ENCODE measurements at regions not wholly inside any gene's neighbourhood (a gene's known extent, or its start where the extent isn't known, plus 50 kb on each side); places are given as distances from the start of the nearest gene placed in this dataset.
"Not testable (repeated sequence)": the region's sequence is repeated elsewhere in the genome, so short reads cannot be mapped to it uniquely, and the experiment has no call there.

- TF ChIP-seq, protein P1, sequence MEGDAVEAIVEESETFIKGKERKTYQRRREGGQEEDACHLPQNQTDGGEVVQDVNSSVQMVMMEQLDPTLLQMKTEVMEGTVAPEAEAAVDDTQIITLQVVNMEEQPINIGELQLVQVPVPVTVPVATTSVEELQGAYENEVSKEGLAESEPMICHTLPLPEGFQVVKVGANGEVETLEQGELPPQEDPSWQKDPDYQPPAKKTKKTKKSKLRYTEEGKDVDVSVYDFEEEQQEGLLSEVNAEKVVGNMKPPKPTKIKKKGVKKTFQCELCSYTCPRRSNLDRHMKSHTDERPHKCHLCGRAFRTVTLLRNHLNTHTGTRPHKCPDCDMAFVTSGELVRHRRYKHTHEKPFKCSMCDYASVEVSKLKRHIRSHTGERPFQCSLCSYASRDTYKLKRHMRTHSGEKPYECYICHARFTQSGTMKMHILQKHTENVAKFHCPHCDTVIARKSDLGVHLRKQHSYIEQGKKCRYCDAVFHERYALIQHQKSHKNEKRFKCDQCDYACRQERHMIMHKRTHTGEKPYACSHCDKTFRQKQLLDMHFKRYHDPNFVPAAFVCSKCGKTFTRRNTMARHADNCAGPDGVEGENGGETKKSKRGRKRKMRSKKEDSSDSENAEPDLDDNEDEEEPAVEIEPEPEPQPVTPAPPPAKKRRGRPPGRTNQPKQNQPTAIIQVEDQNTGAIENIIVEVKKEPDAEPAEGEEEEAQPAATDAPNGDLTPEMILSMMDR (IDR thresholded peaks at IDR 0.05): not testable (repeated sequence)
- not testable (repeated sequence) for TF ChIP-seq POLR2A, POLR2AphosphoS5 (IDR thresholded peaks at IDR 0.05)
These were observed 271.0 kb downstream of the SPATA31A7 start for GRCh38 chr9:61460860-61461259.
